ENCODE measurements at regions not wholly inside any gene's neighbourhood (a gene's known extent, or its start where the extent isn't known, plus 50 kb on each side); places are given as distances from the start of the nearest gene placed in this dataset.

GRCh38 chr6:144854654-144855053, 569.5 kb downstream of the UTRN start:
- Histone ChIP-seq H3K27me3 (ENCODE audit: control insufficient read depth in 4 of 4, insufficient read depth in 4 of 4, low read length in 3 of 4) (no peaks in the 10 kb centered on the region), H3K4me3 (ENCODE audit: low read depth in 1 of 3, low read length in 3 of 3) (no peak overlapping the region), H3K36me3 (ENCODE audit: control insufficient read depth in 4 of 4, insufficient read depth in 3 of 4, low read depth in 1 of 4, low read length in 3 of 4) (peaks cover 0 to 10% (median 6%) of the 10 kb centered on the region in 4 donors), H3K27ac (ENCODE audit: low read depth in 1 of 2, low read length in 2 of 2) (no peak overlapping the region), H3K9me3 (ENCODE audit: control insufficient read depth in 4 of 4, low read length in 3 of 4) (no peaks in the 10 kb centered on the region), H3K9ac (ENCODE audit: low read depth in 1 of 2, low read length in 2 of 2) (no peak overlapping the region), H3K4me1 (ENCODE audit: control insufficient read depth in 4 of 4, insufficient read depth in 4 of 4, low read length in 3 of 4) (no peaks in the 10 kb centered on the region)
- TF ChIP-seq HNF4A (conservative IDR thresholded peaks at IDR 0.05) (no peak), HNF4G (IDR thresholded peaks at IDR 0.05) (no peak), NR2F2 (IDR thresholded peaks at IDR 0.05) (no peak), ATF3 (IDR thresholded peaks at IDR 0.05) (no peak), JUND (IDR thresholded peaks at IDR 0.05) (no peak), GABPA (IDR thresholded peaks at IDR 0.05 in 1 of 2, conservative IDR thresholded peaks at IDR 0.05 in 1 of 2) (no peak), YY1 (IDR thresholded peaks at IDR 0.05) (no peak), FOXA2 (IDR thresholded peaks at IDR 0.05) (no peak), ZBTB33 (IDR thresholded peaks at IDR 0.05) (no peak), EGR1 (IDR thresholded peaks at IDR 0.05; ENCODE audit: low read depth in 2 of 2) (no peak), RXRA (IDR thresholded peaks at IDR 0.05) (no peak), MAX (IDR thresholded peaks at IDR 0.05) (no peak), SP1 (IDR thresholded peaks at IDR 0.05) (no peak), FOXA1 (IDR thresholded peaks at IDR 0.05) (no peak), TAF1 (conservative IDR thresholded peaks at IDR 0.05) (no peak)
- TF ChIP-seq, protein P1, sequence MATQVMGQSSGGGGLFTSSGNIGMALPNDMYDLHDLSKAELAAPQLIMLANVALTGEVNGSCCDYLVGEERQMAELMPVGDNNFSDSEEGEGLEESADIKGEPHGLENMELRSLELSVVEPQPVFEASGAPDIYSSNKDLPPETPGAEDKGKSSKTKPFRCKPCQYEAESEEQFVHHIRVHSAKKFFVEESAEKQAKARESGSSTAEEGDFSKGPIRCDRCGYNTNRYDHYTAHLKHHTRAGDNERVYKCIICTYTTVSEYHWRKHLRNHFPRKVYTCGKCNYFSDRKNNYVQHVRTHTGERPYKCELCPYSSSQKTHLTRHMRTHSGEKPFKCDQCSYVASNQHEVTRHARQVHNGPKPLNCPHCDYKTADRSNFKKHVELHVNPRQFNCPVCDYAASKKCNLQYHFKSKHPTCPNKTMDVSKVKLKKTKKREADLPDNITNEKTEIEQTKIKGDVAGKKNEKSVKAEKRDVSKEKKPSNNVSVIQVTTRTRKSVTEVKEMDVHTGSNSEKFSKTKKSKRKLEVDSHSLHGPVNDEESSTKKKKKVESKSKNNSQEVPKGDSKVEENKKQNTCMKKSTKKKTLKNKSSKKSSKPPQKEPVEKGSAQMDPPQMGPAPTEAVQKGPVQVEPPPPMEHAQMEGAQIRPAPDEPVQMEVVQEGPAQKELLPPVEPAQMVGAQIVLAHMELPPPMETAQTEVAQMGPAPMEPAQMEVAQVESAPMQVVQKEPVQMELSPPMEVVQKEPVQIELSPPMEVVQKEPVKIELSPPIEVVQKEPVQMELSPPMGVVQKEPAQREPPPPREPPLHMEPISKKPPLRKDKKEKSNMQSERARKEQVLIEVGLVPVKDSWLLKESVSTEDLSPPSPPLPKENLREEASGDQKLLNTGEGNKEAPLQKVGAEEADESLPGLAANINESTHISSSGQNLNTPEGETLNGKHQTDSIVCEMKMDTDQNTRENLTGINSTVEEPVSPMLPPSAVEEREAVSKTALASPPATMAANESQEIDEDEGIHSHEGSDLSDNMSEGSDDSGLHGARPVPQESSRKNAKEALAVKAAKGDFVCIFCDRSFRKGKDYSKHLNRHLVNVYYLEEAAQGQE (IDR thresholded peaks at IDR 0.05): no peak
- WGBS: 80% methylated on average over 1 of the region's 1 CpG
- DNase-seq (ENCODE audit: low spot score): no peak

GRCh38 chr6:144855375-144855774, 570.2 kb downstream of the UTRN start:
- H3K4me1 ChIP-seq (ENCODE audit: control insufficient read depth in 4 of 4, insufficient read depth in 4 of 4, low read length in 3 of 4): no peaks in the 10 kb centered on the region
- no peak overlapping the region for H3K9ac ChIP-seq (ENCODE audit: low read depth in 1 of 2, low read length in 2 of 2)
- TF ChIP-seq MAX (IDR thresholded peaks at IDR 0.05) (no peak), RAD21 (IDR thresholded peaks at IDR 0.05) (no peak), FOXA2 (IDR thresholded peaks at IDR 0.05) (no peak), HNF4G (IDR thresholded peaks at IDR 0.05) (no peak), JUND (IDR thresholded peaks at IDR 0.05) (no peak), YY1 (IDR thresholded peaks at IDR 0.05) (no peak), EGR1 (IDR thresholded peaks at IDR 0.05; ENCODE audit: low read depth in 2 of 2) (no peak), ATF3 (IDR thresholded peaks at IDR 0.05) (no peak), HNF4A (conservative IDR thresholded peaks at IDR 0.05) (no peak), SP1 (IDR thresholded peaks at IDR 0.05) (no peak)
- peaks cover 0 to 10% (median 6%) of the 10 kb centered on the region in 4 donors for H3K36me3 ChIP-seq (ENCODE audit: control insufficient read depth in 4 of 4, insufficient read depth in 3 of 4, low read depth in 1 of 4, low read length in 3 of 4)
- H3K9me3 ChIP-seq (ENCODE audit: control insufficient read depth in 4 of 4, low read length in 3 of 4): no peaks in the 10 kb centered on the region
- no peak overlapping the region for H3K27ac ChIP-seq (ENCODE audit: low read depth in 1 of 2, low read length in 2 of 2)
- no peaks in the 10 kb centered on the region for H3K27me3 ChIP-seq (ENCODE audit: control insufficient read depth in 4 of 4, insufficient read depth in 4 of 4, low read length in 3 of 4)
- DNase-seq (ENCODE audit: low spot score): no peak
- H3K4me3 ChIP-seq (ENCODE audit: low read depth in 1 of 3, low read length in 3 of 3): no peak overlapping the region

Measured in liver (tissue), 7 donors.